ENCODE measurements at regions not wholly inside any gene's neighbourhood (a gene's known extent, or its start where the extent isn't known, plus 50 kb on each side); places are given as distances from the start of the nearest gene placed in this dataset.

DNA sequence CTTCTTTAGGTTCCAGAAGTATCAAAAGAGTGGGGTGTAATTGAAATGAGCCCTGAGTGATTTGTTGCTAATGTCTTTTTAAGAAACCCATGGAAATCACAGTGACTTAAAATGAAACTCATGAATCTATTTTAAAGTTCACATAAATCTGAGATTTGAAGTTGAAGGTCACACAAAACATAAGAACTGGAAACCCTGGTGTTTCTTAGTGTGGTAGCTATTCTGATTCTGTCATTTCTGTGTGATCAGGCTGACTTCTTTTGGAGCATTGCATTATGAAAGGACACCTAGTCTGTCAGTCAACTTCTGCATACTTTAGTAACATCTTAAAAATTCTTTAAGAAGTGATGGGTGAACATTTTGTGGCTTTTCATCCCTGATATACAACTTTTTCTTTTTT is 448.8 kb downstream of the TLE4 start:
- no peak for DNase-seq

DNA sequence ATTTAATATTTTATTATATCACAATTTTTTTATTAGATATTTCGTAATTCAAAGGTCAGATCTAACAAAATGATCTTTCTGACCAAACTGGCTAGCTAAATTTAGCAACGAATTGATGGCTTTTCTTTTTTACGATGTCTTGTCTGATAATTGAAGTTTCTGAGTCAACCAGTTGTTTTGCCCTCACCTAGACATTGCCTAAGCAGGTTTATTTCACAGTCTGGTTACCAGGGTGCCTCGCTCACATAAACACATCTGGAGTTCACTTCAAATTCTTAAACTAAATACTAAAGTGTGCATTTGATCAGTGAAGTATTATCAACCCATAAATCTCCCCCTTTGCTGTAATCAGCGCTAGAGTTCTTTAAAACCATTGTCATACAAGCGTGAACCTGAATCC is 448.3 kb downstream of the TLE4 start:
- DNase-seq, result no peak

DNA sequence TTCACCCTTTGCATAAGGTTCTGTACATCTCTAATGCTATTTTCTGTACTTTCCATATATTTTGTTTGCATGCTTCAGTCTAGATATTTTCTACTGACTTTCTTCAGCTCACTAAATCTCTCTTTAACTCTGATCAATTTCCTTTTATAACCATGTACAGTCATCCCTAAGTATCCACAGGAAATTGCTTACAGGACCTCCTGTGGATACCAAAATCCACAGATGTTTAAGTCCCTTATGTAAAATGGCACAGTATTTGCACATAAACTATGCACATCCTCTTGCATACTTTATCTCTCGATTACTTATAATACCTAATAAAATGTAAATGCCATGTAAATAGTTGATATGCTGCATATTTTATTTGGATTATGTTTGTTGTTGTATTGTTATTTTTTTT is 442.1 kb downstream of the TLE4 start:
- DNase-seq, result no peak

DNA sequence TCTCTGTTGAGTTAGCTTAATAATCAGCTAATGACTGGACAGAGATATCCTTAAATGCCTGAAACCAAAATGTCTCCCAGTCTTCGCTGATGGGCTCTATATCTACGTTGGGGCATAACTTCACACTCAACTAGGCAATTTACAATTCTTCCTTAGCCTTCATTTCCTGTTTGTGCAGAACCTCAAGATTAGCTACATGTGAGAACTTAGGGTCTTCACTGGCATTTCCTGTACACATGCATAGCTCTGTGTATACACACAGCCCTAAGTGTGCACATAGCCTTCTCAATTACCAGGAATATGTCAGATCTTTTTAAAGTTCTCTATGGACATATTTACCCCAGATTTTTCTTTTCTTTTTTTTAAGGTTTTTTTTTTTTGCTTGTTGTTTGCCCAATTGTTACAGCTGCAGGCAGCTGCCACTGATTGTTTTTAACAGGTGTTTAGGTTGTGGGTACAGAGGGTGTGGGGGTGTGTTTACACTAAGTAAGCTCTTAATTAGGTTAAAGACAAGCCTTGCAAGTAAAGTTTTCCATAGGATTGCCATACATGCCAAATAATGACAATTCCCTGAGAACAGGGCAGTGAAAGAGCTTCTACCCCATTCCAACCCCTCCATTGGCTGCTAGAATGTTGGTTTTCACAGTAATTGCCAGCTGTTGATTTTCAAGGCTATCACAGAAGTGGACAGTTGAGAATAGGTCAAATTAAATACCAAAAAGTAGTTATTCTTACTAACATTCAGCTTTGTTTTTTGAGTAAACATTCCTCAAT is 441.0 kb downstream of the TLE4 start:
- DNase-seq, result no peak

DNA sequence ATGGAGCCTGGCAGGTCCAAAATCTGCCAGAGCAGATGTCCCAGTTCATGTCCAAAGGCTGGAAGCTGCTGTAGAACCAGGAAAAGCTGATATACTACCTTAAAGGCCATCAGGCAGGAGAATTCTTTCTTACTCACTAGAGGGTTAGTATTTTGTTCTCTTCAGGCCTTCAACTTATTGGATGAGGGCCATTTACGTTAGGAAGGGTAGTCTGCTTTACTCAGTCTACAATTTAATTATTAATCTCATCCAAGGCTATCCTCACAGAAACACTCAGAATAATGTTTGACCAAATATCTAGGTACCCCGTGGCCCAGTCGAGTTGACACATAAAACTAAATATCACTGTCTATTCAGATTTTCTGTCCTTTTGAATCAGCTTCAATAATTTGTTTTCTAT is 437.4 kb downstream of the TLE4 start:
- no peak for DNase-seq

DNA sequence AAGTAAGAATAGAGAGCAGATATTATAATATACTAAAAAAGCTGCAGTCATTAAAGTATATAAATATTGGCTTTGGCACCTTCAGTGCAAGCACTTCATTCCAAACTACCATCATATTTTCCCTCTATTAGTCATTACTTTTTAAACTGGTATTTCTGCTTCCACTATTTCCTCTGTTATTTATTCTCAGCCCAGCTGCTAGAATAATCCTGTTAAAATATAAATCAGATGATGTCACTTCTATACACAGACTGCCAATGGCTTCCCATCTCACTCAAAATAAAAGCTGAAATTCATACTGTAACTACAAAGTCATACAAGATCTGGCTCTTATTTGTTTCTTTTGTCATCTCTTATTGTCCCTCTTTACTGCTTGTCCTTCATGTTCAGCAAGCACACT is 432.9 kb downstream of the TLE4 start:
- DNase-seq, result no peak

DNA sequence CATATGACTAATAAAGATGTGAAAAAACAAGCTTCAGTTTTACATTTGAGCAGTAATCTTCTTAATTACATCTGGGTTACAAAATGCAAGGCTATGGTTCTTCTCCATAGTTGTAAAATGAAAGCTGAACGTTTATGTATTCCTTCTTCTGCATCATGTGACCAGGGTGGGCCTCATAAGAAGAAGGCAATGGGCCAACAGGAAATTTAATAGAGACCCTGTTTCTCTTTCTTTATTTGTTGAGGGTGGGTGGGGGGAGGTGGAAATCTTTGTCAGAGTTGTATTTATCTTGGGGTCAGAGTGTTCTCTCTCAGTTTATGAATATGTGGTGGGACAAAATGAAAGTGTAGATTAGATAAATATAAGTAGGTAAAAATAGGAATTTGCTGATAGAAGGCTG is 418.8 kb downstream of the TLE4 start:
- DNase-seq, result no peak

DNA sequence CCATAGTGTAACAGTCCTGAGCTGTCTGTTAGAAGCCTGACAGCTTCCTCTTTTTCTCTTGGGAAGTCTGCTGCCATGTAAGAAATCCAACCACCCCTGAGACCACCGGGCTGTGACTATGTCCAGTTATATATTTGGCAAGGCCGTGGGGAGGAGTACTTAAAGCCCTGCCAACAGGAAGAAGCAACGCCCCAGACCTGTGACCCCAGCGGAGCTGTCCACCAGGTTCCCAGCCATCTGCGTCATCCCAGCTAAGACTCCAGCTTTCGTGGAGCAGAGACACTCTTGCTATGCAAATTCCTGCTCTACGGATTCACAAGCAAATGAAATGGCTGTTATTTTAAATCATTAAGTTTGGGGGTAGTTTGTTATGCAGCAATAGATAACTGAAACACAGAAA is 417.3 kb downstream of the TLE4 start:
- DNase-seq, result no peak

DNA sequence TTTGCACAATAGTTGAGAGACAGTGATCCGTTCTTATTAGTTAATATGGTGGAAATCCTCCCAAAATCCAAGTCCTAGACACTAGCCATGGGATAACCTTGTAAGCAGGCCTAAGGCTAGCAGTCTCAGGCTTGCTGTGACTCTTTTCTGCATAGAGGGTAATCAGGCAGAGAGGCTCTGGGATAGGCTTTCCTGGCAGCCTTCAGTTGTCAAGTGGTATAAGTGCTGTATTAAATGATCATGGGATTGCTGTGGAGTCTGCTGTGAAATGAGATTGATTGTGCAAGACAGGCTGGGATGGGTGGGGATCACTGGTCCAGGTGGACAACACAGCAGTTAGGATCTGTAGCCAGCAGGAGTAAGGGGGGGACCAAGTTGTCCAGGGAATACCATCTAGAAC is 416.4 kb downstream of the TLE4 start:
- no peak for DNase-seq

DNA sequence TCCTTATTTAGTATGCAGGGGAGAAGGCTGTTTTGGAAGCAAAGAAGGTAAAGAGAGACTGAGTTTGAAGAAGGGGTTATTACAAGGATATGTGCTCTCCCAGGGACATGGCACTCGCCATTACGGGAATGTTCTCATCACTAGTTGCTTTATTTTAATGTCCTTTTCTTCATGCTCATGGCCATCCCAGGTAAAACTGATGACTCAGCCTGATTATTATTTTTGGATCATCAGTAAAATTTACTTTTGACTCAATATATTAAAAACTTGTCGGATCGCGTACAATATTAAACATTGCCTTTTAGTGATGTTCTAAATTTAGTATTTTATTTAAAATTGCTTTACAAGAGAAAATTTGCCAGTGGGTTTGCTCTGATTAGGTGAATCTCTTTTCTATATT is 414.7 kb downstream of the TLE4 start:
- DNase-seq, result no peak

DNA sequence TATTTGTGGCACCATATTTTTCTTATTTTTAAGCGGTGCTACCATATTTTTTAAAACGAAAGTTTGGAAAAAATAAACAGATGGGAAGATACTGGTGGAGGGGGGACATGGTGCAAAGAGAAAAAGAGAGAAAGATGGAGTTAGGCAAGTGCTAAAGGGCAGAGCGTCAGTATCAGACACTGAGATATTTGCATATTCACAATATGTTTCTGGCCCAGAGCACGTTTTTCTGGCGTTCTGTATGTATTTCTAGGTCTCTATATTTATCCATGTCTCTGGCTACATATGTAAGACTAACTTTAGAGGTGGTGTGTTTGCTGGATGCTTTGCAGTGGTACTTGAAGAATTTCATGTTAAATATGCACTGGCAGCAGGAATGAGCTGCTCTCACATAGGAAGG is 414.0 kb downstream of the TLE4 start:
- DNase-seq, result no peak

DNA sequence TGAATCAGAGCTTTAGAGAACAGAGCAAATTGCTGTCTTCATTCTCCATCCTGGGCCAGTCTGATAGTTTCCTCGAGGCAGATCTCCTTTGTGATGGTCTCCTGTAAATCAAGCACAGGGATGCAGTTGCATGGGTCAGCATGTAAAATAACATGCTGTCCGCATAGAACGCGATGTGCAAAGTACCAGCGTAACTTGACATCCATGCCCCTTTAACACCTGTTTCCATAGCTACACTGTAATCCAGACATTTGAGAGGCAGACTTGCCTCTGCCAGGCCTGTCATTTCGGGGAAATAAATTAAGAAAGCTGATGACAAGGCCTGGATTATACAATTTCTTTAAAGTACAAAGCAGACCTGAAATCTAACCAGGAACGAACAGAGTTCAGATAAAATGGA is 413.5 kb downstream of the TLE4 start:
- no peak for DNase-seq

DNA sequence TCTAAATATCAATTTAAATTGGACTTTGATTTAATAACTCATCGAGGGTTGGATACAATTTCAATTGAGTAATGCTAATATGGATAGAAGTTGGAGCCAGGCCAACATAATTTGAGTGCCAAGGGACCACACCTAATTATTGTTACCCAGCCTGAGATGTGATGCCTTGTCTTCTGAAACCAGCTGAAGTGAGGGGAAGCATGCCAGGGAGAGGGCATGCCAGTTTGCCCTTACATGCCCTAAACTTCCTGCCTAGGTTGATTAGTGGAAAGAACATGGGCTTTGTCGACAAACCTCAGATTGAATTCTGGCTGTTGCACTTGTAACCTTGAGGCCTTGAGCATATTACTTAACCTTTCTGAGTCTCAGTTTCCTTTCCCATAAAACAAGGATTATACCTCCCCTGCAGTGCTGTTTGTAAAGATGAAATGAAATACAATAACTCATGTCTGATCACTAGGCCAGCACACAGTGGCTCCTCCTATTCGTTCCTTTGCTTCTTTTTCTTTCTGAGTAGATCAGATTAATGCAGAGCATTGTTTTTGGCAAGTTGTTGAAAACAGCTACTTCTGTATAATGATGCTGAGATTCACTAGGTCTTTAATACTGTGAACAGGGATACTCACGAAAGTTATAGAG is 412.8 kb downstream of the TLE4 start:
- no peak for DNase-seq

DNA sequence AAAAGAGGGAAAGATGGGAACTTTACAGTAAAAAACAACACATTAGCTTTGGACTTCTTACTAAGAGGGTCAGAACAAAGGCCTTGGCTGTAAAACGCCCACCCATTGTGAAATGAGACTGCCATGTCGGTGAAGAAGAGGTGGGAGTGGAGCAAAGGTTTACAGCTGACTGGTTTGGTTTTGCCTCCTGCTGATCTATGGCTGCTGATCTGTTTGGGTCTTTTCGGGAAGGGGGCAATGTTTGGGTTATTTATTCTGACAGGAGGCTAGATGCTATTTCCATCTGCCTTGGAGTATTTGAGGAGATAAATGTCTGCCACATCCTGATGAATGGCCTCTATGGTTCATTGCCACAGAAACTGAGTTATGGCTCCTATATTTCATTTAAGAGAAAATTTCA is 408.7 kb downstream of the TLE4 start:
- no peak for DNase-seq

DNA sequence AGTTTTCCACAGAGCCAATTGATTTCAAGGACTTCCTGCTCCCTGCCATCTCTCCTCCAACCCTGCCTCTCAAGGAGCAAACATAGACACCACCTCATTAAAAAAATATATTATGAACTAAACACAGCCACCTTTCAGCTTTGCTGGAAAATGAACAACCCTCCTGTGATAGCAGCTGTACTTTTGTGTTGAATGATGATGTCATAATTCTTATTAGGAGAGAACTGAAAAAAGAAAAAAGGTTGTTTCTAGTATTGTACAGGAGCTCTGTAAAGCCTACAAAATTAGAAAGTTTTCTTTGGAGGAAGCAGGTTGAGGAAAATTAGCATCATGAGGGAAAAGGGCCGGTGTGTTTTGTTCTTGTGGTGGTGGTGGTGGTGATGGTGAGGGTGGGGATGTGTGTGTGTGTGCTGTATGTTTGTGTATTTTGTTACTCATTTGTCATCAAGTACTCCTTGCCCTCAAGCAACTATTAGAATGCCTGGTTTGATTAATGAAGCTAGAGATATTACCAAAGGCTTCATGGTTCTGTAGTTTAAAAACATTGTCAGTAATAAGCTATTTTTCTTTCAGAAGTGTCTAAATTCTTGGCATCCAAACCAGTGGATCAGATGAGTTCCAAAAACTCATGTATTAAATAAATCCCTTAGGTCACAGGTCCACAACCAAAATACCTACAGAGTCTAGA is 405.9 kb downstream of the TLE4 start:
- no peak for DNase-seq

DNA sequence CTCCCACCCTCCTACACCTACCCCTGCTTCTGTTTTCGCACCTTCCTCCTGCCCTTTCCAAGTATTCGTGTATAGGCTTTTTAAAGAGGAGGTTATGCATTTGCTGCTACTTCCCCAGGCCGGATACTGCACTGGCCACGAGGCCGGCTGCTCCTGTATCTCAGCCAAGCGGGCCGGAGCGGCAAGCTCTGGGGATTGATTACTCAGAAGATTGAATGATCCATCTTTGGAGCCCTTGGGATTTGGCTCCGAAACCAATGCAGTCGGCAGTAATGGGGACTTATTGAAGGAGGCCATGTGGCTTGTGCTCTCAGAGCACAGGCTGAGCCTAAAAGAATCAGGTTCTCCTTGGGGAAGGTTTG is 405.3 kb downstream of the TLE4 start:
- DNase-seq, result no peak

DNA sequence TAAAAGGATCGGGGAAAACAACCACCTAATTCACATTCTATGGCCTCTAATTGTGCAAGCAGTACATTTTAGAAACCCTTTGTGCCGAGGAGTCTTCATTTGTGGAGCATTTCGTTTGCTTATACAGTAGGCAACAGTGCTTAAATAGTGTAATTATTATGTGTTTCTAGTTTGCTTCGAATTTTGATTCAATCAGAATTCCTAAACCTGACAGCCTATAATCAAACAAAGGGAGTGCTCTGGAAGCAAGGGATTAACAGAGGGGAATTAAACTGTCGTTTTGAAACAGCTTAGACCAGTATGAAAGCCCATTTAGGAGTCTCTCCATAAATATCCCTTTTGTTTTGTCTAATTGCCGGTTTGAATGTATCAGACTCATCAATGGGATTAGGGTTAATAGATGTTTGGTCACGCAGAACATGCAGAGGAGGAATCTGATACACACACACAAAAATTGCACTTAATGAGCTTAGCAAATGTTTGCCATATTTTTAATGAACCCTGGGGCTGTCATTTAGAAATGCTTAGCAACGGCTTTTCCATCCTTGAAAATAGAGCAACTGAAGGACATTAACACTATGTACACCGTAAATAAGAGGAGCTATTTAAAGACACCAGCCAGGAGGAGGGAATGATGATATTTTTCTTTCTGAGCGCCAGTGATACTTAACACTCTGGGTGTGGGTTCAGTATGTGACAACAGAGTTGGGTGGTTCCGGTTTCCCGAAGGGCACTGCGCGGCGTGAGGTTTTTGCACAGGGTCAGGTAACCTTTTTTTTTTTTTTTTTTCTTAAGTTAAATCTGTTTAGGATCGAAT is 404.7 kb downstream of the TLE4 start:
- no peak for DNase-seq

DNA sequence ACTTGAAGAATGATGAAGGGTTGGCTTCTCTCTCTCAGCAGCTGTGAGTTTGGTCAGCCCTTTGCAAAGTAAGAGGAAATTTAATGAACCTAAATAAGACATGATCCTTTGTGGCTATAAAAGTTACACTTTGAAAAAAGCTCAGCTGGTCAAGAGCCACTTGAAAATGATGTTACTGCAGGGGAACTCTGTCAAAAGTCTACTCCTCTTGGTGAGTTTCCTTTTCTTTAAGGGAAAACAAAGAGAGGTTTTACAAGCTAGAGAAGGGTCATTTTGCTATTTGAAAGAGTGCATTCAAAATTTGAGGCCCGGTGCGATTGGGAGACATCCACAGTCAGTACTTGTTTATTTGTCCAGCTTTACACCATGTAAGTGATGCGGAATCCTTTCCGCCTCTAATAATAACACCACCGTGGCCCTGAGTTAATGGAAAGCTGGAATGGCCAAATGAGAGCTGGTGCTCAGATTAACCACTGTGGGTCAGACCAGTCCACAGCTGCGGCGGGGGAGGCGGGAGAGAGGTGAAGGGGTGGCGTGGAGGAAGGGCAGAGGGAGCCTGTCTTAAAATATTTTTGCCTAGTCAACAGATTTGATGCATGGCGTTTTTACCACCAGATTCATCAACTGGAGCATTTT is 404.0 kb downstream of the TLE4 start:
- no peak for DNase-seq

DNA sequence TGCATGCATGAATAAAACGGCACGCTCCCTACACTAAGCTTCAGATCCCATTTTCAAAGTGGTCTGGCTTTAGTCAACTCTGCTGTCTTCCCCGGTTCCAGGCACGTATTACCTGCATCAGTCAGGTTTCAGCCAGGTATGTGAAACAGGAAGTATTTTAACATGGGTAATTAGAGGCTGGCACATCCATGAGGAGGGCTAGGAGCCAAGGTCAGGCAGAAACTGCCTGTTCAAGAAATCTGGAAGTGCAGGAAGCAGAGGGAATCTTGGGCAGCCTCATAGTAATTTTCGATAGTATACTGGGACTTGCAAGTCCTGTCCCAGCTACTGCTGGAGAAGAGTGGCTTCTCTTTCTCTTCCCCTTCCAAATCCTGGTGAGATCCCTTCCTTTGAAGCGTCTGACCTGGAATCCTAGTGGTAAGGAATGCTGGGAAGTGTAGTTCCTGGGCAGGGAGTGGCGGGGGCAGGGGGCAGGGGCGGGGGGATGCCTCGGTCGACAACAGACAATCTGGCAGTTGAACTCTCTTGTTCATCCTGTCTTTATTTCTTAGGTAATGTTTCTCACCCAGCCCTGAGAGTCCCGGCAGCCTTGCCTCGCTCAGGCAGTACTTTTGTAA is 403.1 kb downstream of the TLE4 start:
- DNase-seq, result no peak

DNA sequence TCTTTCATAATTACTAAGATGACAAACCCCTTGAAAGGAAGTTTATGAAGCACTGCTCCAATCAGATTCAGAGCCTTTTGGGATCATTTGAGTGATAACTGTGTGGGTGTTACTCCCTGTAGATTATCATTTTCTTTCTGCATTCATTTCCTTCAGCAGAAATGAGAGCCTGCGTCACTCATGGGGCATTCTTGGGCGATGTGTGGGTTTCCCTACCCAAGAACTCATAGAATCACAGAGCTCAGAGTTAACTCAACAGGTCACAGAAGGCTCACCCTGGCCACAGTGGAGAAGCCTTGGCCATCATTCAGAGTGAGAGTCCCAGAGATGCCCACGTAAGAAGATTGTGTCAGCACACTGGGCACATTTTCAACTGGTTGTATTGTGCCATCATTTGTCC is 401.9 kb downstream of the TLE4 start:
- DNase-seq, result no peak

DNA sequence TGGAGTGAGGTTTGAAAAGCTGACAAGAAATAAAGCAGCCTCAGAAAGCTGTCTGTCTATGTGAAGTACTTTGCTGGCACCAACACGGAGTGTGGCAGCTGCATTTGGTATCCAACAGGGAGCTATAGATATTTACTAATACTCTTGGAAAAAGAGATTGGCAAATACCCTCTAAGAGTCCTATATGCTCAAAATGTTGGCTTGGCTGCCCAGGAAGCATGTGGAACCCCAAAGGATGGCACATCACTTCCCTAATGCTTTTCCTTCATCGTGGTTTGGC is 398.3 kb downstream of the TLE4 start:
- DNase-seq, result no peak

DNA sequence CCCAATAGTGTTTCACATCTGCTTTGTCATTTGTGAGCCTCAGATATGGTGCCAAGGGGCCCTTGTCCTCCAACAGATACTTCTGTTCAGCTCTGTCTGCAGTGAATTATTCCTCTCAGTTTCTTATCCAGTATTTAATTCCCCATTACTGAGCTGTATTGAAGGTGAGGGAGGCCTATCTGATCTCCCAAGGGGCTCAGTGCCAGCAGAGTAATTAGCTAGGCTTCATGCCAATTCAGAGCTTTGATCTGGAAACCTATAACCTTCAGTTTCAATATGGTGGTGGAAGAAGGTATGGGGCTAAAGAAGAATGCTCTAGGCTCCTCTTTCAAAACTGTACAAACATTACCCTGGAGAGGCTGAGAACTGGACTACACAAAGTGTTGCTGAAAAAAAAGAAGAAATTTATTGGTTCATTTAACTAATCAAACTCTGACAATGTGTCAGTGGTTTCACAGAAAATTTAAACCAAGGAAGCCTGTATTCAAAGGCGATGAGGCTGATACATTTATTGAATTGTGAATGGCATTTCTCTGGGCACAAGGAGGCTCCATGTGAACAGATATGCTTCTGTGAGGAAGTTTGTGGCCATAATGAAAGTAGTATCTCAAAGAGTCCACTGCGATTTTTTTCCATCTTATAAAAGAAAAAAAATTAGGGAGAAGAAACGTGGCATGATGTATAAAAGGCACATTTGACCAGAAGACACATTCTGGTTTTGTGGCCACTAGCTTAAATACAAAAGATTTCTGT is 397.8 kb downstream of the TLE4 start:
- no peak for DNase-seq

All from activated effector memory CD4-positive, alpha-beta T cell treated with anti-CD3 and anti-CD28 coated beads, Interleukin-2, amount 50 U/mL, for 16 hours (primary cell).